CD4-positive, alpha-beta T cell treated with Interleukin-15 for 1 hour (primary cell): ENCODE measurements at regions not wholly inside any gene's neighbourhood (a gene's known extent, or its start where the extent isn't known, plus 50 kb on each side); places are given as distances from the start of the nearest gene placed in this dataset.

Experiments used
- DNase-seq: peaks from one replicate; pipeline ENCODE4 v3.0.0-alpha.2; 2020

DNA sequence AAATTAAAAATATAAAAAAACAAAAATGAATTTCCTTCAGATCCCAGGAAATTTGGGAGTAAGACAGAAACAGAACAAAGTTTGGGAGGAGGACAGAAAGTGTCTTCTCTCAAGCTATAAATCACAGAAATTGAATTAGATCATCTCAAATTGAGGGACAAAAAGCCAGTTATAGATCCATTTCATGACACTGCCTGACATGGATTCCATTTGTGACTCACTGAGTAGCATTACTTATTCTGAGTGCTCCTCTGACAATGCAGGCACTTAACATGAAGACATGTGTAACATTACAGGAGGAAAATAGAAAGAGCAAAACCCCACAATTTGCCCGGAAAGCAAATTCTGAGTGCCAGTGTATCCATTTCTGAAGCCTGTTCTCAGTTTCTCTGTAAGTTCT lies 63.9 kb upstream of the CREB1 start:
- no peak for DNase-seq

DNA sequence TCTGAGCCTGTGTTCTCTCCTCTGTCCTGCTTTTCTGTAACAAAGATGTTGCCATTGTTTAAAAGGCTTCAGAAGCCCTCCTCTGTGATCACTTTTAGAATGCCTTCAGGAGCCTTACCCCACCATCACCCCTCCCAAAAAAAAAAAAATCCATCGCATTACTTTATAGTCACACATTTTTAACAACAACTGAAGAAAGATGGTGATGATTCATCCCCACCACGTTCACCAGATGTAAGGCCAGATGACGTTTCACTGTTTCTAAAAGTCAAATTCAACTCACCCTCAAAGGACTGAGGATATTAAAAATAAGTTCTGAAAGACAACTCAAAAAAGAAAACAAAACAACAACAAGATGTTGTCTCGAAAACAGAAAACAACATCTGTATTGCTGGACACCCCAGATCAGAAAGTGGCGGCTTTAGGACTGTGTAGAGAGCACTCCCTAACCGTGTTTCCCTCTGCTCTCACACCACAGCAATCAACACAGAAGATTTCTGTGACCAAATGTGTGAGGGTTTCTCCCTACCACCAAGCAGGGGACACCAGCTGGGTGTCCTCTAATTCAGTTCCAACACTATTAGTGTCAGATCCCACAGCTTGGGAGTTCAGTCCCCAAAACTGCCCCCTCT lies 61.9 kb upstream of the CREB1 start:
- DNase-seq, result no peak

DNA sequence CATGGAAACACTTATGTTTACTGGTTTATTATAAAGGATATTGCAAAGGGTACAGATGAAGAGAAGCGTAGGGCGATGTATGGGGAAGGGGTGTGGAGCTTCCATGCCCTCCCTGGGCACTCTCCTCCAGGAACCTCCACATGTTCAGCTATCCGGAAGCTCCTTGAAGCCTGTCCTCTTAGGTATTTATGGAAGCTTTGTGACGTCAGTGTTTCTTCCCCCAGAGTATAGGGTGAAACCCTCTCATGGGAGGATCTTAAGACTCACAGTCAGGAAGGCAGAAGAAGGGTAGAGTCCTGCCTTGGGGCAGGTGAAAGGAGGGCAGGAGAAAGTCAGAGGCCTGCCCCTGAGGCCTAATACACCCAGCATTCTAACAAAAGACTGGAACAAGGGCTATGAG lies 61.3 kb upstream of the CREB1 start:
- no peak for DNase-seq

DNA sequence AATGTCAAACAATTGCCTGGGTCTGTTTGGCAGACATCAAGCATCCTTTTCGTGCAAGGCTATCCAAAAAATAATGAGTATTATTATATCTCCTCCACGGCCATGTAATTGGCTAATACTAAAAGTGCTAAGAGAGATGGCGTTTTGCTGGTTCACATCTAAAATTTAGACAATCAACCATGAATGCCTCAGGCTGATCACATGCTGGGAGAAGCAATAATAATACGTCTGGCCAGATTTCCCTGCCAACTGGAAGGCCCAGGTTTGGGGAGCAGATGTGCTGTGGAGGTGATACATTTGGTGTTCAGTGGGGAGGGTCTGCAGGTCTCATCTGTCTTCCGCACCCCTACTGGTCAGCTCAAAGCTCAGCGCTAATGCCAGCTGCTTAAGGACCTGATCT lies 60.3 kb upstream of the CREB1 start:
- no peak for DNase-seq

DNA sequence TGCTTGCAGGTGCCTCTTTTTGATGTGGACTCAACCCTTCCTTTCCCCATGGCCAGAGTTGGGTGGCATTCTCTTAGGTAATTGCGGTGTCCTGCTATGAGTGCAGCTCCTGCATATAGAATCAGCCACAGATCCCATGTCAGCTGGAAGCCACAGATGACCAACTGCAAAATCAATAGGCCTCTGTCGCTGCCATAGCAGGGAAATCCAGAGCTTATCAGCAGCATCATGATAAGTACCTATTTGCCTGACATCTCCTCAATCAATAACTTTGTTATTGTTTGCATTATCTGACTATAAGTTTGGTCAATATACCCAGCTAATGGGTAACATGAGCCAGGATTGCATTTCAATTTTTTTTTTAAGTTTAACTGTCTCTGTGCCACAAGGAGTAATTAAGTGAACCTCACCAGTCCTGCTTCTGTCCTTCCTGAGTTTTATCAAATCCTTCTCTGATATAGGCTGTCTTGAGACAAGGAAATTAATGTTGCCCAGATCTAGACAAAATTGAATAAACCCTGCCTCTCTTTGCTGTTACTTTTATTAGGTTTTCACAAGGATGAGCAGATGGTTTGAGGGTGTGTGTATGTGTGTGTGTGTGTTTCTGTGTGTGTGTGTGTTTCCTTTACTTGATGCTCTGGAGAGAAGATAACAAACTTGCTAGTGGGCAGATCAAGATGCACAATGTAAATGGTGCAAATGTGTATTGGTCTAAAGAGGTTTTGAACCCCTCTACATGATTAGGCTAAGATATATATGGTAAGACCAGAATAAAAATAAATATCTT lies 59.6 kb upstream of the CREB1 start:
- no peak for DNase-seq

DNA sequence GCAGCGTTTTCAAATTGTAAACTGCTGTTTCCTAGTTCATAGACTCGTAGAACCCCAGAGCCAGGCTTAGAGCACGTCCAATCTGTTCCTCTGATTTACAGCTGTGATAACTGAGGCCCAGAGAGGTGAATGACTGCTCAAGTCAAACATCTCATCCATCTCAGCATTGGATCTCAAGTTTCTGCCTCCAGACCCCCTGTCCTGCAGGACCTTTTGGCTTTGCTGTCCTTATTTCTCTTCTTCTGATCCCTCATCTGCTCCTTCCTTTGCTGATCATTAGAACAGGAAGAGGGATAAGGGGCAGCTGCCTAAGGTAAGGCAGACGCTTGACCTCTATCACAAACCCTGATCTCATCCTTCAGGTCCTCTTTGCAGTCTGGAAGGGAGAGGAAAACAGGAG lies 58.5 kb upstream of the CREB1 start:
- no peak for DNase-seq

DNA sequence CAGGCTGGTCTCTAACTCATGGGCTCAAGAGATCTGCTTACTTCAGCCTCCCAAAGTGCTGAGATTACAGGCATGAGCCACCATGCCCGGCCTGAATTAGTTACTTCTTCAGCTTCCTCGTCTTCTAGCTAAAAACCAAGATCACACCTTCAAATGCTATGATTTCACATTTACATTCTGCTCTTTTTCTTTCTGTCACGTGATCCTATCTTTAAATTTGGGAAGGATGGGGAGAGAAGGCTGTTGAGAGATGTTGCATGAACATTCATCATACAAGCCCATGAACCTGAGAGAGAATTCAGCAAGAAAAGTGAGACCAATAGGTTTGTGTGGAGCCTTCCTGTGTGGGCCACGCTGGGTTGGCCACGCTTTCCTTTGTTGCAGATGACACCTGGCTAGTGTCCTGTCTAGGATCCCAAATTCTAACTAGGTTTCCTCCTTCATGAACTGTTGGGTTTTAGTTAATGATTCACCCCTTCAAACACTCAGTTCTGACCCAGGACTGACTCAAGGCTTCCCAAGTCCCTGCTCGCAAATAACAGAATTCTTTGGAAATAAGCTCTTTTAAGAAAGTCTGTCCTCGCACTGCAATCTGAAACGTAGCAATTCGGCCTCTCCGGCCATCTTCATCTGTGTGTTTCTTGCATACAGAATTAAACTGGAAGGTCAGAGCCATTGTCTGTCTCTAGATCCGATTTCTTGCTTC lies 57.3 kb upstream of the CREB1 start:
- no peak for DNase-seq

DNA sequence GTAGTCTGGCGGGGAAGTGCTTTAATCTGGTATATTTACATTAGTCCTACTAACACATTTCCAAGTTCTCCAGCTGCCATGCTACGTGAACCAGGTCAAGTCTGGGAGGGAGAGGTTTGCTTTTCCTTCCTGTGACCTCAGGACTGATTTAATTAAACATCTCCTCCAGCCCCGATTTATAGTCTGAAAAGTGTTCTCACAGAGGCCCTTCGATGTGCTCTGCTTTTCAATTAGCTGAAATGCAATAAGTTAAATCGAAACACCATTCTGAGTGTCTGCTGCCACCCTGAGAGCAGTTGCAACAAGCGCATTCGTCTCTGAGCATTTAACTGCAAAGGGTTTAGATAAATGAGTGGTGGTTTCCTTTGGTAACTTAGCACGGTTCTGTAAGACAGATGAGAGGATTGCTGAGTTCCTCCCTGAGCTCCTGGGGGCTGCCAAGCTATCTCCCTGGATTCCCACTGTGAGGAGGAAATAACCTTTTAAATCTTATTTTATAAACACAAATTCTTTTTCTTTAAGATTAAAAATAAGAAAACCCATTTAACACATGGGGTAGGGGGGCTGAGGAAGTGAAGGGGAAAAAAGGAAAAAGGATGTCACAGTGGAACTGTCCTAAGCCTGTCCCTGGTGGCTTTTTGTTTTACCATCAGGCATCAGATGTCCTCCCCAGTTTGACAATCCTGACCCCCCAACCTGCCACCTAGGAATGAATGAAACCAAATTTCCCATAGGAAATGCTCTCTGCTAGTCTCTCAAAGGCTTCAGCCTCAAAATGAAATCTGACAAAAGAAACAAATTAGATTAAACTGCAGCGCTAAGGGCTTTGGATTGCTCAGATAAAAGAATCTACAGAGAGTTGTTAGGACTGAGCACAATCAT lies 56.5 kb upstream of the CREB1 start:
- peak; percentile 31 for DNase-seq

DNA sequence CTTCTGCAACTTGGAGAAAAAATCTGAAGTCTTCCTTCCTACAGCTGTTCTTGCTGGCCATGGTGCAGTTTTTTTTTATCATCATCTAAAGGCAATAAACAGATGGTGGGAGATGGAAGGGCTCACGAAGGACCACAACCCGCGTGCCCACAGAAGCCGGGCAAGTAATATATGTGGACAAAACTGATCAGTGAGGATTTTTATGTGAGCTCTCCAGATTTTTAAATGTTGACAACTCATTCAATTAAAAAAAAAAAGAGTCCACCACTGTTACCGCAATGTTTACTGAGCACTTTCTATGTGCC lies 55.9 kb upstream of the CREB1 start:
- no peak for DNase-seq

DNA sequence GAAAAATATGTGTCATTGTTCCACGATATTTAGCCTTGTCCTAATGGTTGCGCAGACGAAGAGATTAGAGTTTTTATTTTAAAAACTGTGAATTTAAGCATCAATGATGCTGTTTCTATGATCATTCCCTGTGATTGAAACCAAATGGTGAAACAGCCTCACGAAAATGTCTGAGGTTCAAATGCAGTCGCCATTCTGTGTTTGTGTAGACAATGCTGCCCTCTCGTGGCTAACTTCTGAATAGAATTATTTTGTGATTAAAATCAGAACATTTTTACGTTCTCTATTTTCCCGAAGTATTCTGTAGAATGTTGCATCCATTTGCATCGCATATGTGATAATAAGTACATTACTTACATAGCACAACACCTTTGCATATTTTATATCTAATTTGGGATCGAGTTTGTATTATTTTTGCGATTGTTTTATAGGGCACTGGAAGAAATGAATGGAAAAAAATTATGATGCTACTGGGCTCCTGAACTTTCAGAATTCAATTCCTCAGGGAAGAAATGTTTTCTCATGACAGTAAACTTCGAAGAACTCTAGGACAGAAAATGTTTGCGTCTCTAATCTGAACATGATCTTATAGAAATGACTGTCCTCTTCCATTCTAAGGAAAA lies 54.8 kb upstream of the CREB1 start:
- DNase-seq, result no peak

DNA sequence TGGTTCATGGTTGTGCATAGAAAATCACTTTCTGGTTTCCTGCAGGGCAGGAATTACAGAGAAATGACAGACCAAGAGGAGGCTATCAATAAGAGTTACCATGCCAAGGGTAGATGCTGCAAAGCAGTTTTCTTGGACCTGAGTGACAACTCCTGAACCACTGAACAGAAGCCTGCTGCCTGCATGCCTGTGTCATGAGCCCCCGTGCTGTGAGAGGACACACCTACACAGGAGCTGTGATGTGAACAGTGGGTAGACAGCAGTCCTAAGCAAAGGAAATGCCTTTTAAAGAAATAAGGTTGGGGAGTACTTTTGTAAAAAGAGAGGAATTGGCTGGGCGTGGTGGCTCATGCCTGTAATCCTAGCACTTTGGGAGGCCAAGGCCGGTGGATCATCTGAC lies 54.2 kb upstream of the CREB1 start:
- no peak for DNase-seq

DNA sequence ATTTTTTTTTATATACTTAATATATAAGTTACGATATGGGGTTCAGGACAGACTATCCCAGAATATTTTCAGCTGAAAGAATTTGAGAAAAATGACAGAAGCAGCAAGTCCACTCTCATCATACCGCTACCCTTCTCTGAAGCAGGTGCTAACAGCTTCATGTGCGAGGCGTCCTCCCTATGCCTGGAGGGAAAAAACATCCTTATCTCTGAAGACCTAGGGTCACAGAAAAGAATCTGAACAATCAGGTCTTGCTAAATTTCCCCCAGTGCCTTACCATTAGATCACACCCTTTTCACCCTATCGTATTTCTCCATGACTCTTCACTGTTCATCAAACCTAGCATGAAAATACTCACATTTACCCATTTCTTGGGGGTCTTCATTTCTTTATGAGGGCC lies 51.9 kb upstream of the CREB1 start:
- DNase-seq, result no peak

DNA sequence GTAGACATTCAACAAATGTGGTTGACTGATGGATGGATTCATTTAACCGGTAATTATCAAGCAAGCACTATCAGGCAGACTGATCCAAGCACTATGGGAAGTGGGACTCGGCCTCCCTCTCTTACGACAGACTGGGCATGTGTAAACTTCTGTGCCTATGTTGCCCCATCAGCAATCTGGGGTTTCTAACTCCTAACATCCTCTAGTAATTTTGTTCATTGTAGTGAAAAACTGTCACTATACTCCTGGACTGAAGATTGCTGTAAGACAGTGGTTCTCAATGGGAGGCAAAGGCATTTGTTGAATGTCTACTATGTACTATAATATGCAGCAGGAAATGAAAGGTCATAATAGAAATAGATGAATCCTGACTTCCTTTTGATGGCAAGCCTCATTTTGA lies 51.2 kb upstream of the CREB1 start:
- no peak for DNase-seq

DNA sequence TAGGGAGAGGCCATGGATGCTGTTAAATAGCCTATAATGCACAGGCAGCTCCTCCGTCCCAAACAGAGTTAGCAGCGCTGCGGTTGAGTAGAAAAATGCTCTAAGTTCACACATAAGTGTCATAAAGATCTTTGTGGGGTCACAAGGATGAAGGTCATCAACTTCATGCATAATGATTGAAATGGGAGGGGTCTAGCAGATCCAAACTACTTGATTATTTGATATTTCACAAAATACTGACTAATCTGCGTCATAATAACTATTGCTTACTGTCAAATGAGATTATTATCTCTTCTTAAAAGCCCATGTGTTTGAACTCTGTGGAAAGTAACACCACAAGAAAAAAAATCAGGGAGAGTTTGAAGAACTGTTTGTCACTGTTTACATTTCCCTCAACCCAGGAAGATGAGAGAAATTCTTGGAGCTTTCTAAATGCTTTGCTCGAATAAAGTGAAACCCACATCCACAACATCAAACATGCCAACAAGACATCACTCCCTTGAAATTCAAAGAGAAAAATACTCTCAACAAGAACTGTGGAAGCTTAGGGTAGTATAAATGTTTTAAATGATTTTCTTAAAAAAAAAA lies 50.5 kb upstream of the CREB1 start:
- DNase-seq, result no peak
